ENCODE measurements at regions not wholly inside any gene's neighbourhood (a gene's known extent, or its start where the extent isn't known, plus 50 kb on each side); places are given as distances from the start of the nearest gene placed in this dataset.
"Not testable (repeated sequence)": the region's sequence is repeated elsewhere in the genome, so short reads cannot be mapped to it uniquely, and the experiment has no call there.

DNA sequence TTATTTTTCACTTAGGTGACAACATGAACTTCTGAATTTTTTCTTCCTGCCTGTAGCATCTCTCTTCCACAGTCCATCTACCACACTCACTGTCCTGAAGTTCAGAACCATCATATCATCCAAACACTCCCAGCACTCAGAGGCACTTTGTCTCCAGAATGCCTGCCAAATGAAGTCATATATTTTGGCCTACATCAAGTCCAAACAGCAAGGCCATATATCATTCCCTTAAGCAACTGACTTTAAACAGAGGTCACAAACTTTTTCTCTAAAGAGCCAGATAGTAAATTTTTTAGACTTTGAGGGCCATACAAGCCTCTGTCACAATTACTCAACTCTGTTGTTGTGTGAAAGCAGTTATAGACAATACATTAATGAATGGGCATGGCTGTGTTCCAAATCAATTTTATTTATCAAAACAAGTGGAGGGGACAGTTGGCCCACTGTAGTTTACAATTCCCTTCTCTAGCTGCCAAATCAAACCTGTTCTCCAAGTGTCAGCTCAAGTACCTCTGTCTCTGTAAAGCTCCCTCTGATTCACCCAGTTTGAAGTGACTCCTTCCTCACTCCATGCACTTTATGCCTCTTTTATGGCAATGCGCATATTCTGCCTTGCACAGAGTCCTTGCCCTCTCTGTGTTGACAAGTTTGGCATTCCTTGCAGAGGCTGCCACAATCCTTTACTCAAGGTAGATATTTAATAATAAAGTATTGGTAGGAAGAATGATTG lies 305.7 kb downstream of the FZD1 start:
- no peak for DNase-seq
- Mint-ChIP-seq H3K9me3 (peaks cover 3 to 20% (median 10%) of the 10 kb centered on the region in 3 donors), H3K36me3 (no peaks in the 10 kb centered on the region), H3K27me3 (no peaks in the 10 kb centered on the region), H3K27ac (no peak overlapping the region), H3K4me1 (no peaks in the 10 kb centered on the region), H3K4me3 (no peak overlapping the region)
- no CpG with 5 or more reads among the region's 1 CpG for WGBS (ENCODE audit: insufficient coverage)
- Histone ChIP-seq H3K36me3 (ENCODE audit: control insufficient read depth in 2 of 2, extremely low read depth in 1 of 2, insufficient read depth in 1 of 2, low read length in 1 of 2) (no peaks in the 10 kb centered on the region), H3K27ac (ENCODE audit: low read length) (no peak overlapping the region), H3K4me3 (ENCODE audit: control insufficient read depth in 1 of 2, extremely low read depth in 1 of 2, low read length in 1 of 2) (no peak overlapping the region), H3K9me3 (no peaks in the 10 kb centered on the region), H3K4me1 (ENCODE audit: control insufficient read depth in 1 of 2, extremely low read depth in 1 of 2, insufficient read depth in 2 of 2, low read length in 2 of 2) (no peaks in the 10 kb centered on the region), H3K27me3 (replicated peaks in 1 of 2; ENCODE audit: control insufficient read depth in 2 of 2, extremely low read depth in 1 of 2, insufficient read depth in 2 of 2, low read length in 1 of 2) (no peaks in the 10 kb centered on the region)
- no peak for ATAC-seq (replicated peaks in 1 of 4)
- POLR2A ChIA-PET: no interaction called here
- CTCF ChIA-PET: no interaction called here

DNA sequence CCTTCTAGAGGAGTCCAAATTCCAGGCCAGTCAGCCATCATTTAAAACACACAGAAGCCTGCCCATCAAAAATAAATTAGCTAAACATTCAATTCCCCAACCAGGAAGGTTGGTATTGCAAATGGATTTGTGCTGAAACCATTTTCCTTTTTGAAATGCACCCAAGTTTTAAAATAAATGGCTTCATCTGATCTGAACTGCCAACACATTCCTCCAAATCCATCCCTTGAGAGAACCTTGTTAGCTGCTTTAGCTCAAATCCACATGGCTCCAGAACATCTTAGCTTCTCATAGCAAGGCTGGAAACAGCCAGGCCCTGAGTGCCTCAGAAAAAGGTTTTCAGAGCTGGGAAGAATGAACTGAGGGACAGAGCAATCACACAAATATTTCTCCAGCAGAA lies 306.3 kb downstream of the FZD1 start:
- H3K9me3 Mint-ChIP-seq: peaks cover 3 to 20% (median 13%) of the 10 kb centered on the region in 3 donors
- H3K27ac ChIP-seq (ENCODE audit: low read length): no peak overlapping the region
- no peaks in the 10 kb centered on the region for H3K27me3 Mint-ChIP-seq
- H3K4me3 Mint-ChIP-seq: no peak overlapping the region
- CTCF ChIA-PET: no interaction called here
- no peaks in the 10 kb centered on the region for H3K27me3 ChIP-seq (replicated peaks in 1 of 2; ENCODE audit: control insufficient read depth in 2 of 2, extremely low read depth in 1 of 2, insufficient read depth in 2 of 2, low read length in 1 of 2)
- H3K4me3 ChIP-seq (ENCODE audit: control insufficient read depth in 1 of 2, extremely low read depth in 1 of 2, low read length in 1 of 2): no peak overlapping the region
- no peaks in the 10 kb centered on the region for H3K9me3 ChIP-seq
- no peak overlapping the region for H3K27ac Mint-ChIP-seq
- POLR2A ChIA-PET: no interaction called here
- H3K36me3 Mint-ChIP-seq: no peaks in the 10 kb centered on the region
- no peaks in the 10 kb centered on the region for H3K4me1 Mint-ChIP-seq
- ATAC-seq (replicated peaks in 1 of 4): no peak
- H3K36me3 ChIP-seq (ENCODE audit: control insufficient read depth in 2 of 2, extremely low read depth in 1 of 2, insufficient read depth in 1 of 2, low read length in 1 of 2): no peaks in the 10 kb centered on the region
- DNase-seq: no peak
- no peaks in the 10 kb centered on the region for H3K4me1 ChIP-seq (ENCODE audit: control insufficient read depth in 1 of 2, extremely low read depth in 1 of 2, insufficient read depth in 2 of 2, low read length in 2 of 2)

DNA sequence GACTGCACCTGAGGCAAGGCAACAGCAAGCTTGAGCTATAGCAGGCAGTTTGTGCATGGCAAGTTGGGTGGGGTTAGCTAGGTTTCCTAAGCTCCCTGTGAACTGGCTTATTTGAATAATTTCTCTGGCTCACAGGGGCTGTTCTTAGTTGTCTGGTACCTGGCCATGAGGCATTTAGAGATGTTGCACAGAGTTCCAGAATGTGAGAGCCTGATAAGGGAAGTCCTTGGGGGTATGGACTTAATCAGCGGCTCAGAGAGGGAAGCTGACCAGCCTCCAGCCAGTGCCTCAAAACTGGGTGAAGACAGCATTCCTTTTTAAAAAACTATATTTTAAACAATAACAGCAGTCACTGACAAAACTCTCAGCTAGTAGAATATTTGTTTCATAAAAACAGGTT lies 307.4 kb downstream of the FZD1 start:
- Mint-ChIP-seq H3K27me3 (no peaks in the 10 kb centered on the region), H3K36me3 (no peaks in the 10 kb centered on the region), H3K27ac (no peak overlapping the region), H3K4me1 (no peaks in the 10 kb centered on the region), H3K4me3 (no peak overlapping the region), H3K9me3 (peaks cover 8 to 23% (median 17%) of the 10 kb centered on the region in 3 donors)
- ATAC-seq (replicated peaks in 1 of 4) (no peak), DNase-seq (no peak)
- Histone ChIP-seq H3K27ac (ENCODE audit: low read length) (no peak overlapping the region), H3K36me3 (ENCODE audit: control insufficient read depth in 2 of 2, extremely low read depth in 1 of 2, insufficient read depth in 1 of 2, low read length in 1 of 2) (no peaks in the 10 kb centered on the region), H3K4me1 (ENCODE audit: control insufficient read depth in 1 of 2, extremely low read depth in 1 of 2, insufficient read depth in 2 of 2, low read length in 2 of 2) (no peaks in the 10 kb centered on the region), H3K9me3 (no peaks in the 10 kb centered on the region), H3K27me3 (replicated peaks in 1 of 2; ENCODE audit: control insufficient read depth in 2 of 2, extremely low read depth in 1 of 2, insufficient read depth in 2 of 2, low read length in 1 of 2) (no peaks in the 10 kb centered on the region), H3K4me3 (ENCODE audit: control insufficient read depth in 1 of 2, extremely low read depth in 1 of 2, low read length in 1 of 2) (no peak overlapping the region)
- no CpG with 5 or more reads among the region's 1 CpG for WGBS (ENCODE audit: insufficient coverage)
- CTCF ChIA-PET: no interaction called here
- POLR2A ChIA-PET: no interaction called here

DNA sequence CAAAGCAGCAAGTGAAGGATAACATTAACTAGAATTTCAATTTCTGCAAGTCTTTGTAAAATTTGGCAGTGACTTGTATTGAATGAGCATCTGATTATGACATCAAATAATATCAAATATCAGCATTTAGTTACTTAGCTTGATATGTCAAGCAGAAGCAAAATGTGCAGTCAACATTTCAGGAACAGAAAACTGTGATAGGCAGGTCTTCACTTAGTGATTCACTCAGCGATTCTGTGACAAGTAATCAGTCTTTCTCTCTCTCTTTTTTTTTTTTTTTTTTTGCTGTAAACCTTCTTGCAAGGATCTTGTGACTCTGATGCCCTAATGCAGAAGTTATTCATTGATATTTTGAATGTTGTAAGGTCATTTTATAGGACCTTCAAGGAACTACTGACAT lies 307.1 kb downstream of the MTERF1 start:
- ATAC-seq (replicated peaks in 1 of 4) (no peak), DNase-seq (no peak)
- POLR2A ChIA-PET: no interaction called here
- Mint-ChIP-seq H3K36me3 (no peaks in the 10 kb centered on the region), H3K27ac (no peak overlapping the region), H3K4me1 (no peaks in the 10 kb centered on the region), H3K27me3 (no peaks in the 10 kb centered on the region), H3K4me3 (no peak overlapping the region), H3K9me3 (peaks cover 9 to 18% (median 17%) of the 10 kb centered on the region in 3 donors)
- Histone ChIP-seq H3K36me3 (ENCODE audit: control insufficient read depth in 2 of 2, extremely low read depth in 1 of 2, insufficient read depth in 1 of 2, low read length in 1 of 2) (no peaks in the 10 kb centered on the region), H3K4me1 (ENCODE audit: control insufficient read depth in 1 of 2, extremely low read depth in 1 of 2, insufficient read depth in 2 of 2, low read length in 2 of 2) (no peaks in the 10 kb centered on the region), H3K27me3 (replicated peaks in 1 of 2; ENCODE audit: control insufficient read depth in 2 of 2, extremely low read depth in 1 of 2, insufficient read depth in 2 of 2, low read length in 1 of 2) (no peaks in the 10 kb centered on the region), H3K27ac (ENCODE audit: low read length) (no peak overlapping the region), H3K9me3 (no peaks in the 10 kb centered on the region), H3K4me3 (ENCODE audit: control insufficient read depth in 1 of 2, extremely low read depth in 1 of 2, low read length in 1 of 2) (no peak overlapping the region)
- CTCF ChIA-PET: interaction anchor here in 1 of 2 donors (0.7 kb wide), 1 partner anchor 338 kb away, joined by 7 read pairs; no protein-coding TSS in a partner anchor
- no CpG with 5 or more reads among the region's 1 CpG for WGBS (ENCODE audit: insufficient coverage)

DNA sequence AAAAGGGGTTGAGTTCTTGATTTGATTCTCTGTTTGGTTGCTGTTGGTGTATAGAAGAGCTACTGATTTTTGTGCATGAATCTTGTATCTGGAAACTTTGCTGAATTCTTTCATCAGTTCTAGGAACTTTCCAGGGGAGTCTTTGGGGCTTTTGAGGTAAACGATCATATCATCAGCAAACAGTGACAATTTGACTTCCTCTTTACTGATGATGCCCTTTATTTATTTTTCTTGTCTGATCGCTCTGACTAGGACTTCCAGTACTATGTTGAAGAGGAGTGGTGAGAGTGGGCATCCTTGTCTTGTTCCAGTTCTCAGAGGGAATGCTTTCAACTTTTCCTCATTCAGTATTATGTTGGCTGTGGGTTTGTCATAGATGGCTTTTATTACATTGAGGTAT lies 304.0 kb downstream of the MTERF1 start:
- ATAC-seq (replicated peaks in 1 of 4); H3K4me1 ChIP-seq (ENCODE audit: control insufficient read depth in 1 of 2, extremely low read depth in 1 of 2, insufficient read depth in 2 of 2, low read length in 2 of 2); DNase-seq; H3K27me3 ChIP-seq (replicated peaks in 1 of 2; ENCODE audit: control insufficient read depth in 2 of 2, extremely low read depth in 1 of 2, insufficient read depth in 2 of 2, low read length in 1 of 2); CTCF ChIA-PET; H3K4me1 Mint-ChIP-seq; H3K4me3 ChIP-seq (ENCODE audit: control insufficient read depth in 1 of 2, extremely low read depth in 1 of 2, low read length in 1 of 2); H3K4me3 Mint-ChIP-seq; H3K36me3 ChIP-seq (ENCODE audit: control insufficient read depth in 2 of 2, extremely low read depth in 1 of 2, insufficient read depth in 1 of 2, low read length in 1 of 2); POLR2A ChIA-PET; H3K9me3 ChIP-seq; H3K27ac Mint-ChIP-seq; H3K27ac ChIP-seq (ENCODE audit: low read length); H3K27me3 Mint-ChIP-seq; H3K36me3 Mint-ChIP-seq: not testable (repeated sequence)
- no CpG with 5 or more reads among the region's 2 CpGs for WGBS (ENCODE audit: insufficient coverage)
- peaks cover 9 to 15% (median 14%) of the 10 kb centered on the region in 3 donors for H3K9me3 Mint-ChIP-seq

DNA sequence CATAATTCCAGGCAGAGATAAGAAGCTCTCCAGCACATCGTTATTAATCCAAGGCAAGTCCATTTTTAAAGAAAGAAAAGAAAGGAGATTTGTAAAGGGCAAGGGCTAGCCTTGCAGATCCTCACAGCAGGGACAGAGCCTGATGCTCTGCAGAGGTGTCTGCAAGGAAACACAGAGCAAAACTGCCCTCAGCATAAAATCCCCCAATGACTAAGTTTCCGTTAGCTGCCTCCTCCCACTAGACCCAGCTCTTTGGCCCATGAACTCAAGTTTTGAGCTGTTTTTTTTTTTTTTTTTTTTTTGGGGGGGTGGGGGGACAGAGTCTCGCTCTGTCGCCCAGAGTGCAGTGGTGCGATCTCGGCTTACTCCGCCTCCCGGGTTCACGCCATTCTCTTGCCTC lies 300.7 kb downstream of the MTERF1 start:
- Histone ChIP-seq H3K4me1 (ENCODE audit: control insufficient read depth in 1 of 2, extremely low read depth in 1 of 2, insufficient read depth in 2 of 2, low read length in 2 of 2) (no peaks in the 10 kb centered on the region), H3K27me3 (replicated peaks in 1 of 2; ENCODE audit: control insufficient read depth in 2 of 2, extremely low read depth in 1 of 2, insufficient read depth in 2 of 2, low read length in 1 of 2) (no peaks in the 10 kb centered on the region), H3K36me3 (ENCODE audit: control insufficient read depth in 2 of 2, extremely low read depth in 1 of 2, insufficient read depth in 1 of 2, low read length in 1 of 2) (no peaks in the 10 kb centered on the region), H3K27ac (ENCODE audit: low read length) (no peak overlapping the region), H3K4me3 (ENCODE audit: control insufficient read depth in 1 of 2, extremely low read depth in 1 of 2, low read length in 1 of 2) (no peak overlapping the region), H3K9me3 (no peaks in the 10 kb centered on the region)
- DNase-seq (no peak), ATAC-seq (replicated peaks in 1 of 4) (no peak)
- Mint-ChIP-seq H3K4me3 (no peak overlapping the region), H3K27ac (no peak overlapping the region), H3K36me3 (no peaks in the 10 kb centered on the region), H3K4me1 (no peaks in the 10 kb centered on the region), H3K27me3 (no peaks in the 10 kb centered on the region), H3K9me3 (peaks cover 9 to 12% (median 11%) of the 10 kb centered on the region in 3 donors)
- CTCF ChIA-PET: interaction anchor here in 1 of 2 donors (0.6 kb wide), 1 partner anchor 481 kb away, joined by 4 read pairs; no protein-coding TSS in a partner anchor
- 93% methylated on average over 3 of the region's 9 CpGs for WGBS (ENCODE audit: insufficient coverage)
- POLR2A ChIA-PET: no interaction called here
